Amygdala (tissue), 56 donors: ENCODE measurements at regions not wholly inside any gene's neighbourhood (a gene's known extent, or its start where the extent isn't known, plus 50 kb on each side); places are given as distances from the start of the nearest gene placed in this dataset.

Experiments
- DNase-seq, 56 donors: peaks; one replicate each; lab custom pipeline; 2025; lab: John Stamatoyannopoulos, UW

DNA sequence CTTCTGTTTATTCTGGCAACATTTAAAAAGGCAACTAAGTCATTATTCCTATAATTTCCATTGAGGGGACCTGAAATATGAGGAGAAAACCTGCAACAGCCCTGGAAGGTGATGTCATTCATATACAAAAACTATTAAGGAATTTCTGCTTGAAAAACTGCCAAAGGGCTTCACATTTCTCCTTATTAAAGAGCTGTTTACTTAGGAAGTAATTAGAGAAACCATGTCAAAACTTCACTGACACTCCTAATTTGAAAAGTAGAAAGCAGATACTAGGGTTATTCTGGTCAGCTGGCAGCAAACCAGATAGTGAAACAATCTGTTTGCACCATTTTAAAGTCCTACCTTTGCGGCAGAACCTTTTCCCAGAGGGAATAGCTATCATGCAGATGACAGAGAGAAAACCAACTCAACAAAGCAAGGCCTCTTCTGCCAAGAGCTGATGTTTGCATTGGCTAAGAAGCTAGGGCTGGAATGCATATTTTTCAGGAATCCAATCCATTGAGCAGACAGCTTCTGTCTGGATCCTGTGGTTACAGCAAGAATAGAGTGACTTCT, 592.2 kb upstream of the SYT4 start:
- no peak for DNase-seq

DNA sequence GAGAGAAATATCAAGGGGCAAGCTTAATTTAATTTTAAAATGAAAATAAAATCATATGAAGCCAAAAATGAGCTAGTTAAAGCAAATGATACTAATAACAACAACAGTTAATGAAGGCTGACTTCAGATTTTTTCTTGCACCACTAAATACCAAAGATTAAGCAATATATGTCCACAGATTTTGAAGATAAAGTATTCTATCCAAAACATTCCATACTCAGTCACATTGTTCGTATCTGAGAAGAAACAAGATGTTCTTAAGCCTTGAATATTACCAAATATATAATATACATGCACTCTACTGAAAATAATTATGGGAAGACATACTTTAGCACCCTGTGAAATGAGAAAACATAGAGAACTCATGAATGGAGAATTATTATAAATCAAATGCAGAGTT, 593.3 kb upstream of the SYT4 start:
- no peak for DNase-seq

DNA sequence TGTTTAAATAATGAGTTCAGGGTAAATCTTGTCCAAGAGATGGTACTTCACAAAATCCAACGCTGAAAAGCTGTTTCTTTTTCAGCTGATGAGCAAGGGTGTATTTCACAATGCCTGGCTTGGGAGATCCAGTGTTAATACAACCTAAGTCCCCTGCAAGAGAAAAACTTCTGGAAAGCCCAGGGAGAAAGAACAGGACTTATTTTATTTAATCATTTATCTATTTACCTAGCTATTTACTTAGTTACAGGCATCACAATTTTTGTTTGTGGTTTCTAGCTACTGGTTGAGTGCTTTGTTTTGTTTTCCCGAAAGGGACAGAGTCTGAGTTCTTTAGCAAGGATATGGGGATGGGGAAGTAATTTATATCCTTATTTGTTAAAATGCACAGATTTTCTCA, 598.2 kb upstream of the SYT4 start:
- no peak for DNase-seq

DNA sequence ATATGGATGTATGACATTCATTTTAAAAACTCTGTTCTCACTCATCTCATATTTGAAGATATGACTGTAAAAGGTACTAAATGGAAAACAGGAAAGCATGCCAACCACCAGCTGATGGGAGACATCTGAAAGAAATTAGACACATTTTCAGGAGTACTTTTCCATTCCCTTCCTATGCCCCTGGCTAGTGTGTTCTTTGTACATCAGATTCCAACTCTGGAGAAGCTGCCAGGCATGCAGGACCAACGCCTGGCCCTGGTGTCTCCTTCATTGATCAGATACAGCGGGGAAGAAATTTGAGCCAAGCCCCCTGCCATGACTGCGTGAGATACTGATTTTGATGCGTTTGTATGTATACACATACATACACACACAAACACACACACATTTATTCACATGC, 599.0 kb upstream of the SYT4 start:
- DNase-seq: no peak

DNA sequence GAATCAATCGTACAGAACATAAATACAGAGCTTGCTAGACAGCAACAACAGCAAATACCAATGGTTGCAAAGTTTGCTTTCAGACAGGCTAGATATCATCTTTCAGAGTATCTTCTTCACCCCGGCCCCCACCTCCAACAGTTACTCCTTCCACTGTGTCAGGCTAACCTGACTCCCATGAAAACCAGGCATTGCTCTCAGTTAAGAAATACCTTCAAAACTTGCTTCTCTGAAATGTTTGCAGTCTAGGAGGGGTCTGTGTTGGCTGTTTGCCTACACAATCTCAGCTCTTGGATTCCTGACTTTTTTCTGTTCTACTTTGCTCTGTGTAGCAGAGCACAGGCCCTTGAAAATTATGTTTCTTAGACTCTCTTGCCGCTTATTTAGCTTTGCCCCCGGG, 599.5 kb upstream of the SYT4 start:
- no peak for DNase-seq

DNA sequence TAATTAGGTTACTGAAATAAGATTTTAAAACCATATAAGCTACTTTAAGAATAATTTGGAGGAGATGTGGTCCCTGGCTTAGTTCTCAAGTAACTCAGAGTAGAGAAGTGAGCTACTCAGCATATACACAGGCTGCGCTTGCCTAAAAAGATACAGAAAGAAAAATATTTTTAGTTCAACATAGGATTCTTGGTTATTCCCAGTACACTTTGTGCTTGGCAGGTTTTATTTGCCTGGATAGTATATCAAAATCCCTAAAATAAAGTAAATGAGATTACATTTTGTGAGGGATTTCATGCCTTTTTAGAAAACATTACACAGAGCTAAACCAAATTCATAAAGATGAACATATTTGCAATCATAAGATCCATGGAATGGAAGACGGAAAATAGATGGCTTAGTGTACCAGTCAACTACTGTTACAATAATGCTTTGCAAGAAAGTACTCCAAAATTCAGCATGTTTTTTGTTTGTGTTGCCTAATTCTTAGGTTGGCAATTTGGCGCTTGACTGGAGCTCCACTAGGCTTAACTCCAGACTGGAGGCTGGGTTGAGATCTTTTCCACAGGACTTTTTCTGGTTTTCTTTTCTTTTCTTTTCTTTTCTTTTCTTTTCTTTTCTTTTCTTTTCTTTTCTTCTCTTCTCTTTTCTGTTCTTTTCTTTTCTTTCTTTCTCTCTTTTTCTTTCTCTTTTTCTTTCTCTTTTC, 600.5 kb upstream of the SYT4 start:
- DNase-seq: no peak

DNA sequence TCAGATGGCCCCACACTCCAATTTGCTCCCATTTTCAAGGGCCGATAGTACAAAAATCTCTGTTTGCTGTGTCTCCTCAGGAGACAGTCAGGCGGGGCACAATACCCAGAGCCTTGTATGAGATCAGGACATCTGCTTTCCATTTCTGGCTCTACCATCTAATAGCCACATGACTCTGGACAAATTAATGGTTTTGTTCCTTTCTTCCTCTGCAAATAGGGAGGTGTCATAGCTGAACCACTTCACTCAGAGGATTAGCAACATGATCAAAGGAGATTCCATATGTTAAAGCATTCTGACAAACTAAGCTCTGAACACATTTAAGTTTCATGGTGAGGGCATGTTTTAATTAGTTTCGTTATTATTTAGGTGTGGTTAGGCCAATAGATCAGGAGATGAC, 602.1 kb upstream of the SYT4 start:
- DNase-seq: no peak

DNA sequence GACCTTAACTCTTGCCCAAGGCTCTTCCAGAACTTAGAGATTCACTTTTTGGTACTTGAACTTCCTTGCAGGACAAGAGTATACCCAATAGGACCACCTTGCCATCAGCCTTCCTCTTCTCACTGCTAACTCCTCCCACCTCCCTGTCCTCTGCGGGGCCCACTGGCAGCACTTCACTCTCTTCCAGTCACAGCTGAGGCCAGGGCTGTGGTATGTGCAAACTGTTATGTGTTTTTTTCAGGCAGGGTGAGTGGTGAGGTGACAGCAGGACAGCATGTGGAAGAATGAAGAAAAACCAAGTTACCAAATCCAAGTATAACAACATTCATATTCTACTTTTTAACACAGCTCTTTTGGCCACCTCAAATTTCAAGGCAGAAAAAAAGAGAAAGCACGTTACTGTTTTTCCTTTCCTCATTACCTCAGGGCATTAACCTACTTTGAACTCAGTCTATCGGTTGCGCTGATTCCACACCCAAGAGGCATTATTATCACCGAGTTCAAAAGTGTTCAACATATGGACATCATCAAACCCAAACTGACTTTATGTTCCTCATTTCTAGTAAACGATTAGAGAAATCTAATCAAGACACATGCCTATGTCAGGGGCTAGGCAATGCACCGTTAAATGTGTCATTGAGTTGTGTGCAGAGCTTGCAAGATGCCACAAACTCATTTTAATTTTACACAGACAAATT, 605.2 kb upstream of the SYT4 start:
- no peak for DNase-seq

DNA sequence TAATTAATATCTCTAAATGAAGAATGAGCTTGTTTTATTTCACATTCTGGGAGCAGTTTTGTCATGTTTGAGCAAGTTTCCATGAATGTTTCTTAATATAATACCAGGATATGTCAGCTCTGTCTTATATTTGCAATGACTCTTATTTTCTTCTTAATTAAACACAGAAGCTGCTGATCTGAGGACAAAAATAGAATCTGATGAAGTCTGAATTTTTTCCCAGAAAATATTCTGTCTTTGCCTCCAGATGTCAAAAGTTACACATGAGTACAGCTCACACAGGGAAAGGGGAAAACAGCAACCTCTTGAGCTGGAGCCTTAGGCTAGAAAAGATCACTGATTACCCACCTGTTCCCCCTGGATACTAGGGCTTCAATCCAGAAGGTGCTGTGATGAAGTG, 606.6 kb upstream of the SYT4 start:
- DNase-seq: no peak

DNA sequence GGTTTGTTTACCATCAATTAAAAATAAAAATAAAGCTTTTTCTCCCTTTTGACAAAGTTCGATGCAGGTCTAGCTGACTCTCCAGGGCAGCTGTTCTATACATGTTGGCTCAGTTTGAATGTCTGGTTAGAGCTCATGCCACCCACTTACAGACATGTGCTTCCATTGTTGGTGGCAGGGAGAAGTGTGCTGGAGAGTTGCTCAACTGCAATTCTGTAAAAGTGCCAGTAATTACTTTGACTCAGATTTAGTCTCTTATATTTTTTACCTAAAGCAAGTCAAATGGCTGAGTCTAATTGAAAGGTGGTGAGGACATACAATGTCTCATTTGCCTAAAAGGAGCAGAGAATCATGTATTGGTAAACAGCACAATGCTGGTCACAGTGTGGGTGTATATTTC, 609.1 kb upstream of the SYT4 start:
- DNase-seq: no peak

DNA sequence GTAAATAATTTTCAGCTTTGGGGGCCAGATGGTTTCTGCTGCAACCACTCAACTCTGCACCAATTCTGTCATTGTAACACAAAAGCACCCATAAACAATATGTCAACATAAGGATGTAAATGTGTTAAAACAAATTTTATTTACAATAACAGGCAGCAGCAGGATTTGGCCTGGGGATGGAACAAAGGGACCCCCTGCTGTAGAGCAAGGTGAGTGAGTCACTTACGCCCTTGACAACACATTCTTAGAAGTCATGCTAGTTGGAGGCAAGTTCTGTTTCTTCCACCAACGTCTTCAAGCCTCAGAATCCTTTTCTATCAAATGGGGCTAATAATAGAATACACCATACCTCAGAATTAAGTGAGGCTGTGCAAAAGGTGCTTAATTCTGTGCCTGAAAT, 610.2 kb upstream of the SYT4 start:
- DNase-seq: no peak

DNA sequence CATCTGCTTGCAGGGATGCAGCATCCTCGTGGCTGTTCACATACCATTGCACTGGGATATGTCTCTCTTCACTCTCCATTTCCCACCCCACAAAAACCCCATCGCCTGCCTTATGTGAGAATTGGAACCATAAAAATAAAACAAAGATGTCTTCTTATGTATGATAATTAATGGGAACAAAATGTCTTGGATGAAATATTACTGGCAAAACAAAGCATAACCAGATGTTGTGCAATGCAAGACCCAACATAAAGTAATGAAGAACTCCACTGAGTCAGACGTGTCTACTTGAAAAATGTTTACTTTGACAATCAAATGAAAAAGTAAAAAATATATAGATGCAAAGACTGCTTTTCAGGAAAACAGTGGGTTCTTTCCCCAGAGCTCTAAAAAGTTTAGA, 611.3 kb upstream of the SYT4 start:
- no peak for DNase-seq

DNA sequence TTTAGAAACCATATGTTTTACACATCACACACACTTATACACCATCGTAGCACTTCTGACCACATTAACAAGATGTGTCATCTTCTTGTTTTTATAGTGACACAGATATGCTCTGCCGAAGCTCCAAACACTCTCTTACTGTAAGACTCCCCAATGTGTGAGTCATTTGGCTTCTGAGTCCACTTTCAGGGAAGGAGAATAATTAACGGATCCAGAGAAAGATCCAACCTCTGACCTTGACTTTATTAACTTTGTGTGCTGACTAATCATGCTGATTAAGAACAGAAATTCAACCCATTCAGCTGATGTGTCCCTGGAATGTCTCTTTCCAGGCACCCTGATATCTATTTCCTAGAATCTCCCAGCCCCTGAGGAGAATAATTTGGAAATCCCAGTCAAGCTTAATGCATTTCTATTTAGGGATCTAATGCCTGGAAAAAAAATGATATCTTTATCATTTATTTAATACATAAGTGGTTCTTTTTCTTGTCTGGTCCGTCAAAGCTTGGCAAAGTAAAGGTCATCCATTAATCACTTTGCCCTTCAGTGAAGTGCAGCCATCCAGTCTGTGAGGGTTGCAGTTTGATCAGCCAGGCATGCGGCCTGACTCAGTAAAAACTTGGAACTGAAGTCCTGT, 615.8 kb upstream of the SYT4 start:
- DNase-seq: no peak

DNA sequence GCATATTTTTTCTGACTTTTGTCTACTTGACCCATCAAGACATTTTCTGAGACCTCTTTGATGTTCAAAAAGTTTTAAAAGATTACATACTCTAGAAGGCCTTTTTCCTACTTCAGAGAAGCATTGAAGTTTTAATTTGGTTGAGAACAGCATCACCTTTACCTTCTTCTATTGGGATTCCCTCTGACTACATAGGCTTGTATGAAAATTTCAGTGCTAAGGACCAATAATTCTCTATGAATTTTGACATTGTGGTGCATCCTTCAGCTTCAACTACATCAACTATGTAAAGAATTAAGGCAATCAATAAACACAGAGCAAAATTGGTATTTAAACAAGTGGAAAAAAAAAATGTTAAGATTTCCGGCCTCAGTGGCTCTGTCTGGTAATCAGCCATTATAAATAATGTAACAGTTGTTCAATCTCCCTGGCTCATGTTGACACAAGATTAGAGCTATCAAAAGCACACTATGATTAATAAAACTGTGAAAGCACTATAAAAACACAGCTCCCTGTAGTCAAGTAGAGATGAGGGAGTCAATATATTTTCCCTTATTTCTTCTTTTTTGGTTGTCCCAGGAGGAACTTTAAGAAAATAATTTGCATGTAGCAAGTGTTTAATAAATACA, 627.0 kb upstream of the SYT4 start:
- no peak for DNase-seq

DNA sequence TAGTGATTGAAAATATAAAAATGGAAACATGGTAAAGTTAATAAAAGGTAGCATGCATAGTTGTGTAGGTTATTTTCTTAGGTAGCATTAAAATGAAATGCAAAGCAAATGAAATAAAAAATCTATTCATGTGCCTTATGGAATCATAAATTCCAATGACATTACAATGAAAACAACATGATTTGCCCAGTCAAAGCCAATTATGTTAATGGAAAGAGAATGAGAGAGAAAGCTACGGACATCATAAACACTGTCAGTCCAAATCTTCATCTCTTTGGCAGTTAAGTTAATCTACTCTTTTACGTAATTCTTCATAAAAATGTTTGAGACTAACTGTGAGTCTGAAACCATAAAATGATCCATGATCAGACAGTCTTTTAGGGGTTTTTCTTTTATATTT, 636.7 kb upstream of the SYT4 start:
- no peak for DNase-seq

DNA sequence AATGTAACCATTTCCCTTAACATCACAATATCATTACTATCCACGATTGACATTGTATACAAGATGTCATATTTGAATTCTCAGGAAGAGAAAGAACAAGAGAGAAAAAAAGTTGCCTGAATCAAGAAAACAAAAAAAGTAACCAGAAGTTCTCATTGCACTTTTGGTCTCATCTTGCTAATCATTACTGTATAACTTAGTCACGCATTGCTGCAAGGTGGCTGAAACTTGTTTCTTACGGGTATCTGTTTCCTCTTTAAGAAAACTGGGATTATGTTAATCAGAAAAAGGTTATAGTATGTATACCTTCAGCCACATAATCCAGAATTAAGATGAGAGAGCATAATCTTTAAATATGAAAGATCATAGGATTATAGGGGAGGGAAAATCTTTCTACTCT, 639.7 kb upstream of the SYT4 start:
- no peak for DNase-seq

DNA sequence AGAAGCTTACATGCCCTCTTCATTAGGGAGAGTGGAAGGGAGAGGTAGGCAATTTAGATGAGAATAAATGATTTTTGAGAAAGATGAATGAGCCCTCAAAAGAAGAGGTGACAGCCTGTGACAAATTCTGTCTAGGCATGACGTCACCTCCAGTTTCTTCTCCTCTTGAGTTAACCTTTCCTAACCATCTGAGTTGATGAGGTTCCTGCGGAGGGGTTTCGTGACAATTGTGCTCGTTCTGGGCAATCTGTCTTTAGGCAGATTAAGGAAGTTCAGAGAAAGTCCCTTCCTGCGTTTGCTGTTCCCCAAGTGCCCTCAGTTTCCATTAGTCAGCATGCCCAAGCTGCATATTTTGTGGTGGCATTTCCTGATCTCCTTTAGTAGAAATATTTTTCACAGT, 640.2 kb upstream of the SYT4 start:
- no peak for DNase-seq

DNA sequence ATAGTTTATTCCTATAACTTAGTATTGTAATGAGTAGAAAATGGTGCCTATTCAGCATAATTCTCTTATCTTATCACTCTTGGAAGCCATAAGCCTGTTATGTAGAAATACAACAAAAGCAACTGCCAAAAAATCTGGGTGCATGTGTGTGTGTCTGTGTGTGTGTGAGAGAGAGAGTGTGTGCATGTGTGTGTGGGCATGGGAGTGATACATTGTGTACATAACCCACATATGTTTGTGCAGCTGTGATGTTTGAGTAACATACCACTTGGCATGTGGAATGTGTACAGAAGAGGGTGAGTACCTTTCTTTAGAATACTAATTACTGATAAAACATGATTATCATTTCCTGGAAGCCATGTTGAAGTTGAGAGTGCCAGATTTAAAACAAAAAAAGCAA, 642.3 kb upstream of the SYT4 start:
- DNase-seq: no peak

DNA sequence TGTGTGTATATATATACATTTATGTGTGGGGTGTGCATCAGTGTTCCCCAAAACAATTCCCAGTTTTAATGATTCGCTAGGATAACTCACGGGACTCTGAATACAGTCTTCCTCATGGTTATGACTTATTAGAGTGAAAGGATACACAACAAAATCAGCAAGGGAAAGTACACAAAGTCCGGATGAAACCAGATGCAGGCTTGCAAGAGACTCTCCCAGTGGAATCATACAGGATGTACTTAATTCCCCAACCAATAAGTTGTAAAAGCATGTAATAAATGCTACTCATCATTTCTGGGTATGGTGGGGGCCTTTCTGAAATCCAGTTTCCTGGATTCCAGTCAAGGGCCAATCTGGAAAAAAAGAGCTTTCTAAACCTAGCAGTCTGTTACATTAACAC, 654.1 kb upstream of the SYT4 start:
- no peak for DNase-seq

DNA sequence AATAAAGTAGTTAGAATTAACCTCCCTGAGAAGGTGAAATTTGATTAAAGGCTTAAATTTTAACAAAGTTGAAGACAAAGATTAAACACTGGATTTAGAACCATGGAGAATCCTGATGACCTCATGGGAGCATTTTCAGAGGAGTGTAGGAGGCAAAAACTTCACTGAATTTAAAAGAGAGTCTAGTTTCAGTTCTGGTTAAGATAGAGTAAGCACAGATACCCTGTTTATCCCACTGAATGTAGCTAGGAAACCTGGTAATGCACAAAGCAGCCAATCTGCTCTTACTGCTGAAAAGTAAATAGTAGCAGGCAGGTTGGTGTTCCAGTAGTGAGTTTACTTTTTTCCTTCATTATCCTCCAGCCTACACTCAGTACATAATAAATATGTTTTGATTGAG, 654.9 kb upstream of the SYT4 start:
- DNase-seq: no peak

DNA sequence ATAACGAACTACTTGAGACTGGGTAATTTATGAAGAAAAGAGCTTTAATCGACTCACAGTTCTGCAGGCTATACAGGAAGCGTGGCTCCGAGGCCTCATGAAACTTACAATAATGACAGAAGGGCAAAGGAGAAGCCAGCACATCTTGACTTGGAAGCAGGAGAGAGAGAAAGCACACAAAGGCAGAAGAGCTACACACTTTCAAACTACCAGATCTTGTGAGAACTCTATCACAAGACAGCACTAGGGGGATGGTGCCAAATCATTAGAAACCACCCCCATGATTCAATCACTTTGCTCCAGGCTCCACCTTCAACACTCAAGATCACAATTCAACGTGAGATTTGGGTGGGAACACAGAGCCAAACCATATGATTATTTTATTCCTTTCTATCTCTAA, 655.9 kb upstream of the SYT4 start:
- DNase-seq: no peak
